HG03469 (cell line): ENCODE measurements at regions not wholly inside any gene's neighbourhood (a gene's known extent, or its start where the extent isn't known, plus 50 kb on each side); places are given as distances from the start of the nearest gene placed in this dataset.
"Not testable (repeated sequence)": the region's sequence is repeated elsewhere in the genome, so short reads cannot be mapped to it uniquely, and the experiment has no call there.

ENCODE experiments used
- ATAC-seq: cut with Tn5 transposase; IDR thresholded peaks from one replicate; pipeline ENCODE4 v1.9.1; 2021; ENCODE audit warnings: mild to moderate bottlenecking, moderate library complexity, moderate number of reproducible peaks; ENCODE audit not compliant: unreplicated experiment

DNA sequence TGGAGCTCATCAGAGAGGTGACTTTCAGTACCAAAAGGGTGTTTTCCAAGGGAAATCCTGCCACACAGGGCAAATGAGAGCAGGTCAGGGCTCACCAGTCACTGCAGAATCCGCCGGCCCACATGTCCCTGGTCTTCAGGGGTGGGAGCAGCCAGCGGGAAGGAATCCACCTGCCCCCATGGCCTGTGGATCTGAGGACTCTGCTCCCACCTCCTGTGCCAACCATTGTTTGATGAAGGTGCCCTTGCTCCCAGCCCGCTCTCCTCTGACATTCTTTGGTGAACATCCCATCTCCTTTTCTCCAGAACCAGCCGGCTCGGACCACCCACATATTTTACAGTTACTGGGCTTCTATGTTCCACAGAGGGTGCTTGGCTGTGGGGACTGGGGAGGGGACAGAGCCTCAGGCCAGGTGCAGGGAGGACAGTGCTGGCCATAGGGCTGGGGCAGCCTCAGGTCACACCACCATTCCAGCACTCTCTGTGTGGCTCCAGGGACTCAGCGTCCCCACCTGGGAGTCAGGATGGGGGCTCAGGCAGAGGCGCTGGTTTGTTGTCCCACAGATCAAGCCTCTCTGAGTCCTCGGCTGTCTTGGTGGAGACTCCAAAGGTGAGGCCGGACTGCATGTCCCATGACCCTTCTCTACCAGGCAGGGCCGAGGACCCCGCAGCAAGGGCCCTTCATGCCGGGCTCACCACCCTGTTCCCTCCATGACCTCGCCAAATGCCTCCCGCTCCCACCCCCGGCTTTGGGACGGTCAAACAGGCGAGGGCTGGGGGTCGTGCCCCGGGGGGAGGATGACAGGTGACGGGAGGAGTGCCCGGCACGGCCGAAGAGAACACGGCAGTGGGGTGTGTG lies 183.2 kb upstream of the ZNF469 start:
- ATAC-seq, result not testable (repeated sequence)

DNA sequence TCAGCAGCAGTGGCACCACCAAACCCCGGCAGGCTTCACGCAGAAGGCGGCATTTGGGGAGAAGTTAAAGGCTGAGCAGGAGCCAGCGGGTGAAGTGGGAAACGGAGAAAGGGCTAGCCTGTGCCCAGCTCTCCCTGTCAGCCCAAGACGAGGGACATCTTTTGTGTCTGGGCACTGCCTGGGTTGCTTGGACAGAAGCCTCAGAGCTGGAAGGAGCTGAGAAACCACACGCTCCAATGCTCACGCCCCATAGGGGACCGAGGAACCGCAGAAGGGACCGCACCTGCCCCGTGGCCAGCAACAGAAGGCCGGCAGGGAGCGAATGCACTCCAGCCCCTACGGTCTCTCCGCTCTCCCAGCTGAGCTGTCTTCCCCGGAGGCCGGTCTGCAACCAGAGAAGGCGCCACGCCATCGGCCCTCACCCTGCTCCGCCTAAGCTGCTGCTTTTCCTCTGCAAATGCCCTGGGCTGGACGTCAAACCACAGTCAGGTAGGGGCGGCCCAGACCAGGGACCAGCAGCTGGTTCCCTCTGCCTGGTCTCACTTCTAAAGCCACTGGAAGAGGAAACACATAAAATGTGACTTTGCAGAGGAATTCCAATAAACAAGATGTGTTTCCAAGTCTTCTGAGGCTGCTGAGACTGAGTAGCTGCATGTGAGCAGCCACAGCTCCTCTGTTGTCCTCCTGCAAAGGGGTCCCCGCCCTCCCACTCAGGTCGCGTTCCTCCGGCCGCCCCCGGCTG lies 182.4 kb upstream of the ZNF469 start:
- not testable (repeated sequence) for ATAC-seq

DNA sequence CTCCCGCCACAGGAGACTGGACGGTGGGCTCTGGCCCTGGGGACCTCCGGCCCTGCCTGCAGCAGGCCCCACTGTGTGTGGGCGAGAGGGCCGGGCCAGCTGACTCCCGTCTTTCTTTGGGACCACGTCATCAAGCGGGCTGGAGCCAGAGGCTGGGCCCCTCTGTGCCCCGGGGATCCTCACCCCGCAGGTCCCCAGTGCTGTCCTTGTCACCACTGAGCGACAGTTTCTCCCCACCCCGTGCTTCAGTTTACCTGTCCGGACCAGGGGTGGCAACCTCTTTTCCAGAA lies 181.9 kb upstream of the ZNF469 start:
- ATAC-seq, result no peak

DNA sequence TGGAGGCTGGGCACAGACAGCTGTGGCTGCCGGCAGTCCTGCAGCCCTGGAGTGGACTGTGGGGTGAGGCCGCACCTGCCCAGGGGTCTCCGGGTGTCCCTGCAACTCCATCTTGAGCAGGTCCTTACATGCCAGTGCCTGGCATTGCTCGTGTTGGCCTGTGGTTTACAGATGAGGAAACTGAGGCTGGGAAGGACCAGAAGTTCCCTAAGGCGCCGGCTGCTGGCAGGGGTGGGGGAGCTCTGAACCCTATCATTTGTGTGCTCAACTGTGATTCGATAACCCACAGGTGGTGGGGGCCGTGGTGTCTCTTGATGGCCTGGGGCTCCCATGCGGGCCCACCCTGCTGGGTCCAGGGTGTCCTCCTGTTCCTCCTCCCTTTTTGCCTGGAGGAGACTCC lies 181.1 kb upstream of the ZNF469 start:
- not testable (repeated sequence) for ATAC-seq

DNA sequence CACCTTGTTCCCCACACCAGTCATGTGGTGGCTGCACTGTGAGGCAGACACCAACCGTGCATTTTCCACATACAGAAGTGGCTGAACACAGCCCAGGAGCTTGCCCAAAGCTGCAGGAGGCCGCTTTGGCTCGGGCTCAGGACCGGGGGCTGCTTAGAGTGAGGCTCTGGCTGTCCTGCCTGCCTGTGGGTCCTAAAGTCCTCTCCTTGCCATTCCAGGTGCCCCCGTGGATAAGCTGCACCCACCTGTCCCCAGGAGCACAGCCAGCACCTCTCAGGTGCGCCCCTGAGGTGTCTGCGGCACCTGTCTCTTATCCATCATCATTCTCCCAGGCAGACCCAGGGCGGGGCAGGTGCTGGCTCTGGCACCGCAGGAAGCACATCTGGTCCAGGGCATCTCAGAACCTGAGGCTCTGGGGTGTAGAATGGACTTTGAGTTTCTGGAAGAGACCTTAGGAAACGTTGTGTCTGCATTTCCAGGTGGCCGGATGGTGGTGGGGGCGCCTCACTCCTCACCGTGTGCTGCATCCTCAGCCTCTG lies 180.5 kb upstream of the ZNF469 start:
- no peak for ATAC-seq

DNA sequence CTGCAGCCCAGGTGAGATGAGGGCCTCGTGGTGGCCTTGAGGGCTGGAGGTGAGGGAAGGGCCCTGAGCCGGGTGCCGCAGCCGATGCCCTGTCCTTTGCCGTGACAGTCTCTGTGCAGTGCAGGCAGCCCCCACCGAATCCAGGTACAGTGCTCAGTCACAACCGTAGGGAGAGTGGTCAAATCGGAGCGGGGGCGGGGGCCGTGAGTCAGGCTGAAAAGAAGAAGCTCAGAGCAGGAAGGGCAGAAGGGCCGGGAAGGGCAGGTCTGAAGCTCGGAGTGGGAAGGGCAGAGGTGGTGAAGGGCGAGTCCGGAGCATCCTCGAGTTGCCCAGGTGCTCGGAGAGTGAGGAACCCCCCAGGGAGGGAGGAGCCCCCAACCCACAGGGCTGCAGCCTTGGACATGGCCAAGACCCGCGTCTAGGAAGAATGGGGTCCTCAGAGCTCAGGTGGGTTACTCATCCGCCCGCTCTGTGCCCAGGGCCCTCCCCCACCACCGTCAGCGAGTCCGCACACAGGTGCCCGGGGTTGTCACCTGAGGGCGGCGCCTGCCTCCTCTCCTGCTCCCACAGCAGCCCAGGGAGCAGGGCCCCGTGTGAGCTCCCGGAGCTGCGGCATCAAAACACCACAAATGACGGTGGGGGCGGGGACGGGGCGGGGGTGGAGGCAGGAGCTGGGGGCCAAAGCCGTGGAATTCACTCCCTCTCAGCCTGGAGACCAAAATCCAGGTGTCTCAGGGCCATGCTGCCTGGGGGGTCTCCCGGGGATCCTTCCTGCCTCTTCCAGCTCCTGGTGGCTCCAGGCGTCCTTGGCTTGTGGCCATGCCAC lies 179.7 kb upstream of the ZNF469 start:
- ATAC-seq, result not testable (repeated sequence)

DNA sequence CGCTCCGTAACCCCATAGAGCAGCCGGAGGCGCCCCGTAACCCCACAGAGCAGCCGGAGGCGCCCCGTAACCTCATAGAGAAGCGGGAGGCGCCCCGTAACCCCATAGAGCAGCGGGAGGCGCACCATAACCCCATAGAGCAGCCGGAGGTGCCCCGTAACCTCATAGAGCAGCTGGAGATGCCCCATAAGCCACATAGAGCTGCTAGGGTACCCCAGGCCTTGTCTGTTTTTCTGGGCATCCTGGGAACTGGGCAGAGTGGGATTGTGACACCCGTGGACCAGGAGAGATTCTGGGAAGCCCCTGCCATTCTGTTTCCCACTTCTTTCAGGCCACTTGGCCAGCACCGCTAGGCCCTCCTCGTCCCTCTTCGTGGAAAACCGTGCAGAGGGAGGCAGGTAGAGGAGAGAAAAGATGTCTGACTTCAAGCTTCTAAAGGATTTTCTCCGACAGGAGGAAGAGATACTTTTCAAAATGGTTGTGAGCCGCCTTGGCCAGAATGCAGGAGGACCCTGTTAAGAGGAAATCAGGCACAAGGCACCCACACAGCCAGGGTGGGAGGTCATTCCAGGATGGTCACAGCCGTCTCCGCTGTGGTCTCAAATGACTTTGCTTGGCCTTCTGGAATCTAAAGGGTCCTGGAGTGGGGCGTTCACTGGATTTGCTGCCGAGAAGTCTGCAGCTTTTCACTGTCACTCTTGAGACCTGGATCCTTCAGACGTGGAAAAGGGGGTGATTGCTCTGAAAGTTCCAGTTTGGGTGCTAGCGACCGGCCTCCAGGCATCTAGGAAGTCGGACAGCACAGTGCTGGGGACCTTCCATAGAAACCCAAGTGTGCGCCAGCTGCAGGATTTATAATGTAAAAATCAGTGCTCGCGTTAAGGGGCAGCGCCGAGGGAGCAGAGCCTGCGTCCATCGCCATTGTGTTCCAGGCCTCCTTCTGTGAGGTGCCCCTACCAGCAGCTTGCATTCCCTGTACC lies 178.3 kb upstream of the ZNF469 start:
- not testable (repeated sequence) for ATAC-seq

DNA sequence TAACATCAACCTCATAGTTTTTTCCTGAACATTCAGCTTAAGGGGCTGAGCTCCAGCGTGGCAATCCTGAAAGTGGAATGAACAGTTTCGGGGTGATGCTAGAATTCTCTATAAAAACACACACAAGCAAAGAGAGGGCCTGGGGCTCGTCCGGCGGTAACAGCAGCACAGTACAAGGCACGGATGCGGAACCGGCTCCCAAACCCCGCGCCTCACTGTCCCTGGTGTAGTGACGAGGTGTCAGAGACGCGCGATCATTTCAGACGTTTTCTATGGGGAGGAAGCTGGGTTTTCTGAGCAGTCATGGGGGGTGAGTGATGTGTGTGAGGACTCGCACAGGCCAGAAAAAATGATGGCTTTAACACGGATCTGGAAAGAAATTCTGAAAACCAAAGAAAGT lies 177.3 kb upstream of the ZNF469 start:
- ATAC-seq, result not testable (repeated sequence)

DNA sequence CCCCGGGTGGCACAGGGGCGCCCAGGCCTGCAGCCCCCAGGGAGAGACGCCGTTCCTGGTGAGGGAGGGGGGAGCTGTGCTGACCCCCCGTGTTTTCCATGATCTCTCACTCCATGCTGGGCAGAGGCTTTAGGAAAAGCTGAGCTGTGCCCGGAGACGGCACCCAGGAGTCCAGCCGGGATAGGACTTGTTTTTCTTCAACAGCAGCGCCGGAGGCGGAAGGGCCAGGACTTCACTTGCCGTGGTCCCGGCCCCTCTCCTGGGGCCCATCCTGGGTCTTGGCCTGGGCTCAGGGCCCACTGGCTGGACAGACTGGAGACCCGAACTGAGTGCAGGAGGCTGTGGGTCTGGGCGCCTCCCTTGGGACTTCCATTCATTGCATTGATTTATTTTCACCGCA lies 176.8 kb upstream of the ZNF469 start:
- not testable (repeated sequence) for ATAC-seq

DNA sequence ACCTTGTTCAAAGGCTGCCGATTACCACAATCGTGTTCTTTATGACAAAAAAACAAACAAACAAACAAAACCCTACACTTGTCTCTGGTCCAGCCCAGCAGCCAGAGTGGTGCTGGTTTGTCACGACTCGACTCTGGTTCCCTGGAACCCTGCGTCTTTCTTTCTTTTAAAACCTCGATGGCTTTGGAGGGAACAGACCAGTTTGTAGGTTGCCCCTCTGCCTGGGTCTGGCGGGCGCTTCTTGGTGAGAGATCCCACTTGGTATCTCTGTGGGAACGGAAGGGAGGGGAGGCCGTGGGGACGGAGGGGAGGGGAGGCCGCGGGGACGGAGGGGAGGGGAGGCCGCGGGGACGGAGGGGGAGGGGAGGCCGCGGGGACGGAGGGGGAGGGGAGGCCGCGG lies 176.2 kb upstream of the ZNF469 start:
- ATAC-seq, result not testable (repeated sequence)

DNA sequence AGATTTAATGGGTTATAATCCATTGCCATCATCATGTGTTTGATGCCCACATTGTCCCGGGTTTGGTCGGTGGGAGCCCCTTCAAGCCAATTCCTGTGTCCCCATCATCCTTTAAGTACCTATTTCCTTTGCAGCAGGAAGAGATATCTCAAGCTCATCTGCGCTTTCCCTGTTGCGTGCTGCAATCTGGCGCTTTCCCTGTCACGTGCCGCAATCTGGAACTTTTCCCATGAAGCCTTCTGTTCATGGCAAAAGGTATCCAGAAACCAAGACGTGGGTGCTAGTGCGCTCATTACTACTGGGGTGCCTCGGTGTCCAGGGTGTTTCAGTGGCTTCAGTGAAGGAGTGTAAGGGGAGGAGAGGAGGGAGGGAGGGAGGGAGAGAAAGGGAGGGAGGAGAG lies 174.6 kb upstream of the ZNF469 start:
- ATAC-seq, result no peak

DNA sequence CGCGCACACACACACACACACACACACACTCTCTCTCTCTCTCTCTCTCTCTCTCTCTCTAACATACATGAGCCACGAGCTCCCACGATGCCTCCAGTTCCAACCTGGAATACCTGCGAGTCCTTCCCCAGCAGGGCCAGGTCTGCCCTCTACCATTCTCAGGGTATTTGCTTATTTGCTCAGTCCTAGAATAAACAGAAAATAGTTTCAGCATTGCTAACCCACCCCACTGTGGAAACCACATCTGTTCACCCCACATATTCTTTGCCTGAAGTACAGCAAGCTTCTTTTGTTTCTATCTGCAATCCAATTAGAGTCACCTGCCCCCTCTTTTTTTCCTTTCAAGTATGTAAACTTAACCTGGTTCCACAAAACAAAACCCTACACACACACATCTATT lies 174.0 kb upstream of the ZNF469 start:
- not testable (repeated sequence) for ATAC-seq

DNA sequence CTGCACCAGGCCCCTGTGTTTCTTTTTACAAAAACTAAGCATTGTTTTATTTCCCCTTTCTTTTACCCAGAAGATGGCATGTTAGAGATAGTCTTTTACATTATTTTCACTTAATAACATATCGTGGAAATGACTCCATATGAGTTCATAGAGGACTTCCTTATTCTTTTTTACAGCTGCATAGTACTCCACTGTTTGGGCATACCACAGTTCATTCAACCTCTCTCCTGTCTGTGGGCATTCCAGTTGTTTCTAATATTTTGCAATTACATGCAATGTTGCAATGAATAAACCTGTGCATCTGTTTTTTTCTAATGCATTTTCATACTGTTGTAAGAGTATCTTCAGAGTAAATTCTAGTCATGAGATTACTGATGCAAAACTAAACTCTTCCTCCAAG lies 173.2 kb upstream of the ZNF469 start:
- not testable (repeated sequence) for ATAC-seq

DNA sequence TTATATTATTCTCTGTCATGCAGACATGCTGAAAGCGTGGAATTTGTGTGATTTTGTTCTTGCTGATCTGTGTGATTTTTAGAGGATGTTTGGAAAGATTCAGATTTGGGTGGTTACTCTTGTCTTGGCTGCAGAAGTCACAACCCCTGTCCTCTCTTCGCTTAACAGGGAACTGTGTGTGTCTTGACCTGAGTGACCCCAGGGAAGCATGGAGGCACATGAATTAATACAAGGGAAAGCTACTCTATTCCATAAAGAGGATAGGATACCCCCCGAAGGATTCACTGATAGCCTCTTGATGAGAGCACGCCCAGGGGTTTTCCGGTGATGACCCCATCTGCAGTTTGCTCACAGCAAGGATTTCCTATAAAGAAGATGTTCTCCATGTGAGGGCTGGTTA lies 168.8 kb upstream of the ZNF469 start:
- ATAC-seq, result not testable (repeated sequence)

DNA sequence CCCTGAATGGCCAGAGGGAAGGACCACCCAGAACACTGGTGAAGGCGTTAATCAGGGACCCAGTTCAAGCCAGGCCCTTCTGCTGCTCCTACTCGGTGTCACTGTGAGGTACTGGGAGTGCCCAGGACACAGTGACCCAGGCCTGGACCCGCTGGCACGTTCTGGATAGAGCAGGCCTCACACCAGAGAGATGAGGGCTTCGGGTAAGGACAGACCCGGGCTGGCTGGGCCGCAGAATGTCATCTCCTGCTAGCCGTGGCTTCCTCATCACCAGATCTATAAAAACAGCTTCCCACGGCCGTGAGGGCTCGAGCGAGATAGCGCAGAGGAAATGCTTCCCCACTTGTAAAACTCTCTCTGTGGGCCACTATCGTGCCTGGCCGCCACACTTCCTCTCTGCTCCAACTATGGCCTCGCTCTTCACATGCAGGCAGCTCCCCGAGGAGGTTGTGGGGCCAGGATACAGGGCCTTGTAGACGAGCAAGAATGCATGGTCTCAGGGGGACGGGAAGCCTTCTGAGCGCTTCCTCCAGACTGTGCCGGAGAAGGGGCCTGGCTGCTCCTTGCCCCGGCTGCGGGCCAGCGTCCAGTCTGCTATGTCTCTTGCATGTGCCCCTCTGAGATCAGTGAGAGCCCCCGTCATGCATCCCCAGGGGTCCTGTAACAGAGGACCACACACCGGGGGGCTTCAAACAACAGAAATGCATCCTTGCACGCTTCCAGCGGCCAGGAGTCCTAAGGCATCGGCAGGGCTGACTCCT lies 161.6 kb upstream of the ZNF469 start:
- ATAC-seq, result not testable (repeated sequence)

DNA sequence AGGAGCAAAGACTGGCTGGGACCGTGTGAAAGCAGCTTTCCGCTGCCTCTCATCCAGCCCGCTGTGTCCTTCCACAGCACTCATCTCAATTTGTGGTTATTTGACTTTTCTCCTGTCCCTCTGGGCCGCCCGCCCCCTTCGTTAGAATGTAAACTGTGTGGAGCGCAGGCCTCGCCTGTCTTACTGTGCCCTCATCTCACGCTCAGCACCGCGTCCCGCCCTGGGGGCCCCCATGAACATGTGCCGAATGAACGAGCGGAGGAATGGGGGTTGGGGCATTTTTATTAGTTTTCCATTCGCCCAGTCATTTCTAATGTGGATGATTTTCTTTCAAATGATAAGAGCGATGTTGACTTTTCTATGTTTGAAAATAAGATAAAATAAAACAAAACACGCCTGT lies 159.1 kb upstream of the ZNF469 start:
- not testable (repeated sequence) for ATAC-seq

DNA sequence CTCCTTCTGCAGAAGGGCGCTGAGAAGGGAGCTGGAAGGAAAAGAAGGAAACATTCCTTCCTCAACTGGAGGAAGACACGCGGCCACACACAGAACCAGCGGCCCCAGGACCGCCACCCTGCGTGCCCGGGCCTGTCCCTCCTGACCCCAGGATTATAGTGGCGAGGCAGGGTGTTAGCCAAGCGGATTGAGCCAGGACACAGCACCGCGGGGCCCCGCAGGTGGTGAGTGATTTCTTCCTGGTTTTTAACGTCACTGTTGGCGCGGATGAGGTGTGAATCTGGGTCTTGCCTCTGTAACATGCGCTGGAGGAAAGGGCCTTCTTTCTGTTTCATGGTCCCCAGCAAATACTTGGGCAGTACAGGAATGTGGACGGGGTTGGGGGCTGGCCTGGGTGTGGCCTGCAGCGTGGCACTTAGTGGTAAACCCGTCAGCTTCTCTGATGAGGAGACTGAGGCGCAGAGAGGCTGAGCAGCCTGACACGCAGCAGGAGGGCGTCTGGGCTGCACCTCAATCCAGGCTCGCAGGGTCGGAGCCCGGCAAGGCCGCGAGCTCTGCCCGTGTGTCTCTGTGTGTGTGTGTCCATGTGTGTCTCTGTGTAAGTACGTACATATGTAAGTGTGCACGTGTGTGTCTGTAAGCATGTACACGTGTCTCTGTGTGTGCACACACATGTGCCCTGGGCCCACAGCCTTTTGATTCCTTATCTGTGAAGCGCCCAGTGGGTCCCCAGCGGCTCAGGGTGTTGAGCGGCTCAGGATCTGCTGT lies 158.4 kb upstream of the ZNF469 start:
- ATAC-seq, result not testable (repeated sequence)

DNA sequence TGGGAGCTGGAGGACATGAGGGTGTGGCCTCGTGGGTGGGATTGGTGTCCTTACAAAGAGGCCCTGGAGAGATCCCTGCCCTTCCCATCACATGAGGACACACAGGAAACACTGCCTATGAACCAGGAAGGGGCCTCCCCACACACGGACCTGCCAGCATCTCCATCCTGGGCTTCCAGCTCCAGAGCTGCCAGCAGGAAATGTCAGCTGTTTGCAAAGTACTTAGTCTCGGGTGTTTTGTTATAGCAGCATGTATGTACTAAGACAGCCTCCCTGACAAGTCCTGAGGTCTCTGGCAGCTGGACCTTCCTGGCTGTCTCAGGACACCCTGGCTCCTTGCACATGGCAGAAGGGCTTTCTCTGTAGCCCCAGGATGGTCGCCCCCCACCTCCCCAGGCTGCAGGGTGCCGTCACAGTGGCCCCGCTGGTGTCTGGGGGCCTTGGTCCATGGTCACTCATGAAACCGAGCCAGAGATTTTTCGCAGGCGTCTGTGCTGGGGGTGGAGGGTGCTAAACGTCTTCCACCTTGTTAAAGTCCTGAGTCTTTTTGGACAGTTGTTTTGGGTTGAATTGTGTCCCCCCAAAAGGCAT lies 157.0 kb upstream of the ZNF469 start:
- not testable (repeated sequence) for ATAC-seq
